HG03060 (cell line): ENCODE measurements at regions not wholly inside any gene's neighbourhood (a gene's known extent, or its start where the extent isn't known, plus 50 kb on each side); places are given as distances from the start of the nearest gene placed in this dataset.

Experiments
- ATAC-seq: cut with Tn5 transposase; IDR thresholded peaks from one replicate; pipeline ENCODE4 v1.9.1; 2021; ENCODE audit warnings: low read depth, moderate number of reproducible peaks; ENCODE audit not compliant: unreplicated experiment

GRCh38 chr7:156117542-156118247, 305.4 kb upstream of the SHH start:
- ATAC-seq, result no peak

GRCh38 chr7:156116514-156117215, 304.4 kb upstream of the SHH start:
- no peak for ATAC-seq

- ATAC-seq, result no peak
Observed at GRCh38 chr7:156115582-156115981, 303.3 kb upstream of the SHH start.

- no peak for ATAC-seq
Observed at GRCh38 chr7:156113731-156114130, 301.5 kb upstream of the SHH start.

GRCh38 chr7:156109988-156110387, 297.7 kb upstream of the SHH start:
- ATAC-seq, result no peak

GRCh38 chr7:156109076-156109475, 296.8 kb upstream of the SHH start:
- ATAC-seq, result no peak

- ATAC-seq, result no peak
Observed at GRCh38 chr7:156107957-156108356, 295.7 kb upstream of the SHH start.

GRCh38 chr7:156106107-156106426, 293.8 kb upstream of the SHH start:
- no peak for ATAC-seq

- no peak for ATAC-seq
Observed at GRCh38 chr7:156105337-156106106, 293.3 kb upstream of the SHH start.

GRCh38 chr7:156104501-156105336, 292.5 kb upstream of the SHH start:
- ATAC-seq, result no peak

- no peak for ATAC-seq
Observed at GRCh38 chr7:156102267-156102666, 290.0 kb upstream of the SHH start.

GRCh38 chr7:156101355-156101754, 289.1 kb upstream of the SHH start:
- ATAC-seq, result no peak

GRCh38 chr7:156100086-156100485, 287.8 kb upstream of the SHH start:
- no peak for ATAC-seq

- no peak for ATAC-seq
Observed at GRCh38 chr7:156099085-156099484, 286.8 kb upstream of the SHH start.

- no peak for ATAC-seq
Observed at GRCh38 chr7:156096771-156097538, 284.7 kb upstream of the SHH start.

- no peak for ATAC-seq
Observed at GRCh38 chr7:156095908-156096539, 283.8 kb upstream of the SHH start.

- no peak for ATAC-seq
Observed at GRCh38 chr7:156094350-156095146, 282.3 kb upstream of the SHH start.

- ATAC-seq, result no peak
Observed at GRCh38 chr7:156092307-156092706, 280.0 kb upstream of the SHH start.
